Testis (tissue), 2 donors: ENCODE measurements at regions not wholly inside any gene's neighbourhood (a gene's known extent, or its start where the extent isn't known, plus 50 kb on each side); places are given as distances from the start of the nearest gene placed in this dataset.

Experiments used
- CTCF ChIP-seq, 3 experiments: fragments of 450-650 bp in 2 of 3; fragments of 200-600 bp in 1 of 3; sonication (generic) in 1 of 3; IDR thresholded peaks; one replicate each; pipeline ENCODE4 v1.5.1; 2016 to 2019; ENCODE audit warnings: antibody characterized with exemption in 3 of 3, mild to moderate bottlenecking in 2 of 3, moderate library complexity in 1 of 3
- POLR2A ChIP-seq: fragments of 450-650 bp; IDR thresholded peaks from one replicate; pipeline ENCODE4 v1.6.1; 2017; ENCODE audit warnings: antibody characterized with exemption, mild to moderate bottlenecking, moderate library complexity

GRCh38 chr1:175857756-175858155 is 114.4 kb upstream of the TNR start:
- TF ChIP-seq CTCF (IDR thresholded peaks at IDR 0.05) (no peak), POLR2A (no peak)
